GM10266 (cell line): ENCODE measurements at regions not wholly inside any gene's neighbourhood (a gene's known extent, or its start where the extent isn't known, plus 50 kb on each side); places are given as distances from the start of the nearest gene placed in this dataset.
"Not testable (repeated sequence)": the region's sequence is repeated elsewhere in the genome, so short reads cannot be mapped to it uniquely, and the experiment has no call there.

Experiments used
- DNase-seq: peaks from one replicate; pipeline ENCODE4 v3.0.0; 2012; ENCODE audit errors: extremely low spot score
- TF ChIP-seq, protein P1 (sequence below): IDR thresholded peaks from 2 replicates; pipeline ENCODE4 v1.5.1; 2012; ENCODE audit warnings: mild to moderate bottlenecking, low read depth; ENCODE audit not compliant: control insufficient read depth, insufficient read depth; ENCODE audit errors: missing control alignments

DNA sequence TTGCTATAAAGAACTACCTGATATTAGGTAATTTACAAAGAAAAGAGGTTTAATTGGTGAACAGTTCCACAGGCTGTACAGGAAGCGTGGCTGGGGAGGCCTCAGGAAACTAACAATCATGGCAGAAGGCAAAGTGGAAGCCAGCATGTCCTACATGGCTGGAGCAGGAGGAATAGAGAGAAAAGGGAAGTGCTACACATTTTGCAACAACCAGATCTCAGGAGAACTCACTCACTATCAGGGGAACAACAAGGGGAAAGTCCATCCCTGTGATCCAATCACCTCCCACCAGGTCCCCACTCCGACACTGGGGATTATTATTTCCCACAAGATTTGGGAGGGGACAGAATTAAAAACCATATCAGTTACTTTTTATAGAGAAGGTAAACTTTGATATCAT lies 273.5 kb upstream of the MMADHC start:
- TF ChIP-seq, protein P1, sequence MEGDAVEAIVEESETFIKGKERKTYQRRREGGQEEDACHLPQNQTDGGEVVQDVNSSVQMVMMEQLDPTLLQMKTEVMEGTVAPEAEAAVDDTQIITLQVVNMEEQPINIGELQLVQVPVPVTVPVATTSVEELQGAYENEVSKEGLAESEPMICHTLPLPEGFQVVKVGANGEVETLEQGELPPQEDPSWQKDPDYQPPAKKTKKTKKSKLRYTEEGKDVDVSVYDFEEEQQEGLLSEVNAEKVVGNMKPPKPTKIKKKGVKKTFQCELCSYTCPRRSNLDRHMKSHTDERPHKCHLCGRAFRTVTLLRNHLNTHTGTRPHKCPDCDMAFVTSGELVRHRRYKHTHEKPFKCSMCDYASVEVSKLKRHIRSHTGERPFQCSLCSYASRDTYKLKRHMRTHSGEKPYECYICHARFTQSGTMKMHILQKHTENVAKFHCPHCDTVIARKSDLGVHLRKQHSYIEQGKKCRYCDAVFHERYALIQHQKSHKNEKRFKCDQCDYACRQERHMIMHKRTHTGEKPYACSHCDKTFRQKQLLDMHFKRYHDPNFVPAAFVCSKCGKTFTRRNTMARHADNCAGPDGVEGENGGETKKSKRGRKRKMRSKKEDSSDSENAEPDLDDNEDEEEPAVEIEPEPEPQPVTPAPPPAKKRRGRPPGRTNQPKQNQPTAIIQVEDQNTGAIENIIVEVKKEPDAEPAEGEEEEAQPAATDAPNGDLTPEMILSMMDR, result no peak
- no peak for DNase-seq

DNA sequence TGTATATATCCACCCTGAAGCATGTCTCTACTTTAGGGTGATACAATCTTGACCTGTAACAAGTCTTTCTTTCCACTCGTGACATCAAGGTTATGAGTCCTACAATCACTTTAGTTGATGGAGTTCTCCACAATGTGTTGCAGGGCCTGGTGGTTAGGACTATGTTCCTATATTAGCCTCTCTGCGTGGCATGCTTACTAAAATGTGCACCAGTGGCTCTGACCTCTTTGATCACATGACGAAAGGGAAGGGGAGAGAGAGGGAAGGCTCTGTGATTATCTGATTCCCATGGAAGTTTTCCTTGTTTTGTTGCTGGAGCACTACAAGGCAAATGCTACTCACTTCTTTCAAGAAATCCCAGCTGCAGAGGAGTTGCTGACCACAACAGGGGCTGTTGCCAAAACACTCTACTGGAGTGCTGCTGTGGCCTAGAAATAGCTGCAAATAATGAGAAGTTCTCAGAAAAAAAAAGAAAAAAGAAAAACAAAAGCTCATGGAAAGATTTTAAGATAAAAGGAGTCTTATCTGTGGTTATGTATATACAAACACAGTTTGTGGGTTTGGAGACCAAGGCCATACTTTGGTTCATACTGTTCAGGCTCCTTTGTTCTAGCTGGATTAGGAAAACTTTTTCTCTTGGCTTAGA lies 272.8 kb upstream of the MMADHC start:
- no peak for DNase-seq
- TF ChIP-seq, protein P1, result no peak

DNA sequence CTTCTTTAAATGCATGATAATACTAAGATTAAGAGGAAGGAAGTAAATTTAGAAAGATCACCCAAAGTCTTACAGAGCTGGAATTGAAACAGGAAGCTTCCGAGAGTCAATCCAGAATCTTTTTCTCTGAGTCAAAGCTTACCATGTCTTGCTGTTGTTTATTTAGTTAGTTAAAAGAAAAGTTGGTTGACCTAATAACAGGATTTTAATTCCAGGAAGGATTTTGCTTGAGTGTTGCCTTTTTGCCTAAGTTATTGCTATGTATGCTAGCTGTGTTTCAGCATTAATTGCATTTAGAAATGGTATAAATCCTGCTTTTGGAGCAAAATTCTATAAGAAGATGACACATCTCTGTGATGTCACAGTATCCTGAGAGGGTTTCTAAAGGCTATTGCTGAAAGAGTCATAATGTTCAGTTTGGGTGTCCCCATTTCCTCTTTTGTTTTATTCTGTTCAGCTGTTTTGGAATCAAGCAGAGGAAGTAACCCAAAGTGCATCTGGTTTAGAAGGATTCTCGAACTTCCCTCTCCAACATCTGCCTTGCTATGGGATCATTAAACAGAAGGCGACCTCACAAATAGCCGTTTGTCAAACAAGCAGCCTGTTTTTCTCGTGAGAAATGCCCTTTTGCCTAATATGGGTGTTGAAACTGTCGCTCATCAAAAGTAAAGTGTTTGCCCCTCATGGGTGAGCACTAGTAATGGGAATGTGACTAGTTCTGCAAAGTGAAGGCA lies 271.5 kb upstream of the MMADHC start:
- TF ChIP-seq, protein P1, result no peak
- DNase-seq, result no peak

GRCh38 chr2:149858216-149858615 lies 270.6 kb upstream of the MMADHC start:
- DNase-seq, result no peak
- TF ChIP-seq, protein P1, result no peak

GRCh38 chr2:149857344-149857743 lies 269.8 kb upstream of the MMADHC start:
- TF ChIP-seq, protein P1, result no peak
- DNase-seq, result no peak

GRCh38 chr2:149855859-149856258 lies 268.3 kb upstream of the MMADHC start:
- not testable (repeated sequence) for DNase-seq

DNA sequence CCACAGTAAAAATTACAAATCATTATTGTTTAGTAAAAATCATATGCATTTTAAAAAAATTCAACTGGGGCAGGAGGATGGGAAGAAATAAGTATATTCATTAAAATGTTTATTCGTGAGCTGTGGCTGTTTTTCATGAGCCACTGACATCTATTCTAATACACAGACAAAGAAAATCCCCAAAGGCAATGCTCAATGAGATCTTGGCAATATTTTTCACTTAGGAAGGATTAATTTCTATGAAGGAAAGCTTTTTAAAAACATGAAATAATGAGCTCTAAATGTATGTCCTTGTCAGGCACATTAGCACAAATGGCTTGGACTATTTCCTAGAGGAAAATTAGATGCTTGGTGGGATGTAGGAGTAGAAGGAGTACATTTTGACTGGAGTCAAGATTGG lies 262.0 kb upstream of the MMADHC start:
- no peak for DNase-seq
- TF ChIP-seq, protein P1, result no peak
